Nephron (organoid): ENCODE measurements at regions not wholly inside any gene's neighbourhood (a gene's known extent, or its start where the extent isn't known, plus 50 kb on each side); places are given as distances from the start of the nearest gene placed in this dataset.

ENCODE experiments used
- H3K27ac Mint-ChIP-seq, 3 experiments: 2 replicates each; pipeline ENCODE4 v1.8.0; 2020; ENCODE audit warnings: mixed read lengths in 3 of 3, mild to moderate bottlenecking in 2 of 3, moderate library complexity in 1 of 3
- H3K27me3 Mint-ChIP-seq: 2 replicates; pipeline ENCODE4 v1.8.0; 2021; ENCODE audit warnings: low read depth, mild to moderate bottlenecking, moderate library complexity, mixed read lengths
- H3K36me3 Mint-ChIP-seq: 2 replicates; pipeline ENCODE4 v1.8.0; 2020; ENCODE audit warnings: low read depth, mixed read lengths
- H3K4me1 Mint-ChIP-seq: 2 replicates; pipeline ENCODE4 v1.8.0; 2020; ENCODE audit warnings: mixed read lengths
- H3K4me3 Mint-ChIP-seq, 3 experiments: 2 replicates each; pipeline ENCODE4 v1.8.0; 2020; ENCODE audit warnings: mild to moderate bottlenecking in 3 of 3, mixed read lengths in 3 of 3, moderate library complexity in 2 of 3
- H3K9me3 Mint-ChIP-seq: 2 replicates; pipeline ENCODE4 v1.8.0; 2020; ENCODE audit warnings: mixed read lengths
- TF ChIP-seq, protein P1 (sequence below), 3 experiments: fragments of 200-600 bp; sonication (generic); IDR thresholded peaks; one replicate each; pipeline ENCODE4 v1.5.0; 2021; ENCODE audit warnings: antibody characterized with exemption in 3 of 3; ENCODE audit not compliant: unreplicated experiment in 3 of 3

DNA sequence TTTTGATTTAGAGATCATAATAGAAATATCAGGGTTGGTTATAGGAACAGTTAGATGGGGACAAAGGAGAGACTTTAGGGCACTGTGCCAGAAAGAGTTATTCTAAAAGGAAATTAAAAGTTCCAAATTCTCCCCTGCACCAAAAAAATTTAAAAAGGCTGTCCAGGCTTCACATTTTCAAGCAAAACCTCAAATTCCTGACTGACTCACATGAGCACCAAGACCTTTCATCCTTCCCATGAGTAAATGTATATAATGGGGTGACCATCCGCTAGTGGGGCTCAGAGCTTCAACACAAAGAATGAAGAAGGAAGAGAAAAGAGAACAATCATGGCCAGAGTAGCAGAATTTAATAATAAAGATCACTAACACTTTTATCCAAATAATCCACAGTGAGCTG is 131.6 kb upstream of the MROH9 start:
- H3K27ac Mint-ChIP-seq, result peak overlapping the region in 2 of 3 experiments; percentile 11 to 43

GRCh38 chr1:170804419-170804818 is 130.9 kb upstream of the MROH9 start:
- Mint-ChIP-seq H3K4me3 (no peak overlapping the region), H3K4me1 (peaks cover 51% of the 10 kb centered on the region), H3K27me3 (no peaks in the 10 kb centered on the region), H3K36me3 (no peaks in the 10 kb centered on the region), H3K27ac (peak overlapping the region in 2 of 3 experiments; percentile 40 to 76), H3K9me3 (no peaks in the 10 kb centered on the region)
- TF ChIP-seq, protein P1, sequence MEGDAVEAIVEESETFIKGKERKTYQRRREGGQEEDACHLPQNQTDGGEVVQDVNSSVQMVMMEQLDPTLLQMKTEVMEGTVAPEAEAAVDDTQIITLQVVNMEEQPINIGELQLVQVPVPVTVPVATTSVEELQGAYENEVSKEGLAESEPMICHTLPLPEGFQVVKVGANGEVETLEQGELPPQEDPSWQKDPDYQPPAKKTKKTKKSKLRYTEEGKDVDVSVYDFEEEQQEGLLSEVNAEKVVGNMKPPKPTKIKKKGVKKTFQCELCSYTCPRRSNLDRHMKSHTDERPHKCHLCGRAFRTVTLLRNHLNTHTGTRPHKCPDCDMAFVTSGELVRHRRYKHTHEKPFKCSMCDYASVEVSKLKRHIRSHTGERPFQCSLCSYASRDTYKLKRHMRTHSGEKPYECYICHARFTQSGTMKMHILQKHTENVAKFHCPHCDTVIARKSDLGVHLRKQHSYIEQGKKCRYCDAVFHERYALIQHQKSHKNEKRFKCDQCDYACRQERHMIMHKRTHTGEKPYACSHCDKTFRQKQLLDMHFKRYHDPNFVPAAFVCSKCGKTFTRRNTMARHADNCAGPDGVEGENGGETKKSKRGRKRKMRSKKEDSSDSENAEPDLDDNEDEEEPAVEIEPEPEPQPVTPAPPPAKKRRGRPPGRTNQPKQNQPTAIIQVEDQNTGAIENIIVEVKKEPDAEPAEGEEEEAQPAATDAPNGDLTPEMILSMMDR (IDR thresholded peaks at IDR 0.05; ENCODE audit: unreplicated experiment in 3 of 3), result no peak

More for the DNA sequence above, 131.6 kb upstream of the MROH9 start:
- Mint-ChIP-seq H3K27me3 (no peaks in the 10 kb centered on the region), H3K4me3 (no peak overlapping the region), H3K36me3 (no peaks in the 10 kb centered on the region), H3K4me1 (peaks cover 51% of the 10 kb centered on the region), H3K9me3 (no peaks in the 10 kb centered on the region)
- TF ChIP-seq, protein P1 (IDR thresholded peaks at IDR 0.05; ENCODE audit: unreplicated experiment in 3 of 3), result no peak

DNA sequence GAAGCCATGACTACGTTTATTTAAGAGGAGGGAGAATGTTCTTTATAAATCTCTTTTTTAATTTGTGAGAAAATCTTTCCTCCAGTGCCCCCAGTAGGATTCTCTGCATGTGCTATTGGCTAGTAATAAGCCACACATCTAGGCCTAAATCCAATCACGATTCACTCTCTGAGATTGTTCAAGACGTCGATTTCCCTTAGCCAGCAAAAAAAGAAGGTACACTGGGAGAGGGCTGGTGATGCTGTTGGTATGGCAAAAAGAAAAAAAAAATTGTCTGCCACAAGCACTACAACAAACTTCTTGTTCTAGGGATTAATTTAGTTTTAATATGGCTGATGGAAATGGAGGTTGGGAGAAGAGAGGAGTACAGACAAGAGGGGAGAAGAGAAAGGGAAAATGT is 130.5 kb upstream of the MROH9 start:
- no peaks in the 10 kb centered on the region for H3K9me3 Mint-ChIP-seq
- peak overlapping the region; percentile 40 to 95 (median 76) for H3K27ac Mint-ChIP-seq
- H3K27me3 Mint-ChIP-seq, result no peaks in the 10 kb centered on the region
- H3K4me1 Mint-ChIP-seq, result peaks cover 50% of the 10 kb centered on the region
- no peak overlapping the region for H3K4me3 Mint-ChIP-seq
- TF ChIP-seq, protein P1 (IDR thresholded peaks at IDR 0.05; ENCODE audit: unreplicated experiment in 3 of 3), result no peak
- H3K36me3 Mint-ChIP-seq, result no peaks in the 10 kb centered on the region

DNA sequence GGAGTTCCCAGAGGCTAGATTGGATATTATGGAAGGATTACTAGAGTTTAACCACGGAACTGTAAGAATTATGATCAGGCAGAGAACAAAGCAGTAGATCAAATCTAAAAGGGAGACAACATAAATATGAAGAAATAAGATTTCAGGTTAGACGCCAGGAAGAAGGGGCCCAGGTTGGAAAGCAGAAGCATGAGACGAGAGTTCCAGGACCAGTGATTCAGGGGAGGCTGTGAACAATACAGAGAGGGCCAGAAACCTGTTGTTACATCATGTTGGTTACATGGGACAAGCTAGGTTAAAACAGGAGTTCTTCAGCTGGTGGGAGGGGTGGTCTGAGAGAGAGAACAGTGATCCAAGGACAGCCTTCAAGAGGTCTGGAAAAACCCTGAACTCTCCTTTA is 128.4 kb upstream of the MROH9 start:
- H3K4me1 Mint-ChIP-seq, result peaks cover 35% of the 10 kb centered on the region

GRCh38 chr1:170807432-170807831 is 127.9 kb upstream of the MROH9 start:
- Mint-ChIP-seq H3K9me3 (peaks cover 8% of the 10 kb centered on the region), H3K4me3 (no peak overlapping the region)

More for the DNA sequence above, 128.4 kb upstream of the MROH9 start:
- Mint-ChIP-seq H3K27ac (peak overlapping the region; percentile 76 to 95 (median 78)), H3K4me3 (peak overlapping the region in 1 of 3 experiments; percentile 1), H3K36me3 (no peaks in the 10 kb centered on the region), H3K27me3 (no peaks in the 10 kb centered on the region), H3K9me3 (peaks cover 4% of the 10 kb centered on the region)
- TF ChIP-seq, protein P1 (IDR thresholded peaks at IDR 0.05; ENCODE audit: unreplicated experiment in 3 of 3), result no peak

More at GRCh38 chr1:170807432-170807831, 127.9 kb upstream of the MROH9 start:
- Mint-ChIP-seq H3K4me1 (peaks cover 35% of the 10 kb centered on the region), H3K27ac (peak overlapping the region; percentile 76 to 95 (median 78)), H3K36me3 (no peaks in the 10 kb centered on the region), H3K27me3 (no peaks in the 10 kb centered on the region)
- TF ChIP-seq, protein P1 (IDR thresholded peaks at IDR 0.05; ENCODE audit: unreplicated experiment in 3 of 3), result no peak
